Left forelimb (tissue), 1 donor: ENCODE measurements at regions not wholly inside any gene's neighbourhood (a gene's known extent, or its start where the extent isn't known, plus 50 kb on each side); places are given as distances from the start of the nearest gene placed in this dataset.
"Not testable (repeated sequence)": the region's sequence is repeated elsewhere in the genome, so short reads cannot be mapped to it uniquely, and the experiment has no call there.

Experiments
- DNase-seq: peaks from one replicate; pipeline ENCODE4 v3.0.0-alpha.2; 2018; ENCODE audit warnings: low spot score

GRCh38 chr3:163438760-163439159, 1639.5 kb downstream of the SI start:
- no peak for DNase-seq

- no peak for DNase-seq
Observed at GRCh38 chr3:163422671-163423070, 1655.6 kb downstream of the SI start.

- no peak for DNase-seq
Observed at GRCh38 chr3:163391407-163392181, 1686.7 kb downstream of the SI start.

GRCh38 chr3:163384383-163384782, 1693.9 kb downstream of the SI start:
- no peak for DNase-seq

- no peak for DNase-seq
Observed at GRCh38 chr3:163382183-163382582, 1696.1 kb downstream of the SI start.

- no peak for DNase-seq
Observed at GRCh38 chr3:163368168-163368567, 1710.1 kb downstream of the SI start.

GRCh38 chr3:163364717-163365116, 1713.6 kb downstream of the SI start:
- no peak for DNase-seq

- no peak for DNase-seq
Observed at GRCh38 chr3:163362151-163362550, 1716.1 kb downstream of the SI start.

- DNase-seq: not testable (repeated sequence)
Observed at GRCh38 chr3:163361357-163361878, 1716.9 kb downstream of the SI start.

GRCh38 chr3:163347944-163348343, 1730.4 kb downstream of the SI start:
- no peak for DNase-seq

GRCh38 chr3:163335429-163335828, 1742.9 kb downstream of the SI start:
- no peak for DNase-seq

- DNase-seq: no peak
Observed at GRCh38 chr3:163328680-163329079, 1749.6 kb downstream of the SI start.

- no peak for DNase-seq
Observed at GRCh38 chr3:163327086-163327485, 1751.2 kb downstream of the SI start.

GRCh38 chr3:163315786-163316185, 1762.5 kb downstream of the SI start:
- no peak for DNase-seq

GRCh38 chr3:163306405-163306804, 1771.9 kb downstream of the SI start:
- DNase-seq: no peak

GRCh38 chr3:163273694-163274093, 1777.1 kb downstream of the OTOL1 start:
- DNase-seq: no peak

GRCh38 chr3:163266731-163267130, 1770.1 kb downstream of the OTOL1 start:
- DNase-seq: no peak

GRCh38 chr3:163261618-163262017, 1765.0 kb downstream of the OTOL1 start:
- no peak for DNase-seq

GRCh38 chr3:163261056-163261455, 1764.4 kb downstream of the OTOL1 start:
- DNase-seq: no peak

GRCh38 chr3:163218336-163218735, 1721.7 kb downstream of the OTOL1 start:
- DNase-seq: no peak

- DNase-seq: no peak
Observed at GRCh38 chr3:163213838-163214237, 1717.2 kb downstream of the OTOL1 start.

- no peak for DNase-seq
Observed at GRCh38 chr3:163196815-163197374, 1700.3 kb downstream of the OTOL1 start.

- no peak for DNase-seq
Observed at GRCh38 chr3:163196245-163196644, 1699.6 kb downstream of the OTOL1 start.
